GM12878 (cell line): ENCODE measurements at regions not wholly inside any gene's neighbourhood (a gene's known extent, or its start where the extent isn't known, plus 50 kb on each side); places are given as distances from the start of the nearest gene placed in this dataset.

Experiments
- ATAC-seq: fragments of 200-7000 bp; cut with Tn5 transposase; 3 replicates; pipeline ENCODE4 v1.9.1; 2020; ENCODE audit warnings: mild to moderate bottlenecking, moderate library complexity
- BruUV-seq: library from RNA; stranded (reverse); fragments of 400-500 nt; replicated peaks from 2 replicates; lab custom pipeline; 2021; lab: Mats Ljungman, UMichigan
- CTCF ChIA-PET: fragments of 300-600 bp; sonication (Branson Sonifier 250); formaldehyde crosslinking; extraction: SDS; loops from one replicate; lab custom pipeline; 2021; ENCODE audit warnings: inconsistent platforms; lab: Yijun Ruan, JAX
- POLR2A ChIA-PET: fragments of 350-600 bp; formaldehyde crosslinking; extraction: SDS; loops from one replicate; lab custom pipeline; 2021; ENCODE audit warnings: inconsistent platforms; lab: Charles Lee
- RAD21 ChIA-PET: fragments of 300-600 bp; sonication (Branson Sonifier 250); formaldehyde crosslinking; loops from one replicate; lab custom pipeline; 2023; ENCODE audit warnings: antibody characterized with exemption; ENCODE audit not compliant: unreplicated experiment; lab: Charles Lee
- SMC1A ChIA-PET: fragments of 300-600 bp; sonication (Branson Sonifier 250); formaldehyde crosslinking; loops from one replicate; lab custom pipeline; 2023; ENCODE audit not compliant: unreplicated experiment, uncharacterized antibody; lab: Charles Lee
- DNase-seq: peaks from one replicate; pipeline ENCODE4 v3.0.0-alpha.2; 2011; ENCODE audit warnings: low read depth, low spot score
- FAIRE-seq: peaks from 3 replicates; lab custom pipeline; 2011; peaks lifted over from hg19 to GRCh38; lab: Jason Lieb, UNC
- H2AFZ ChIP-seq: 2 replicates; pipeline ENCODE4 v1.6.0; 2011; ENCODE audit warnings: low read depth, low read length, control low read depth; ENCODE audit not compliant: control insufficient read depth
- H3K27ac ChIP-seq: 2 replicates; pipeline ENCODE4 v1.5.1; 2011; ENCODE audit warnings: control low read depth; ENCODE audit not compliant: control insufficient read depth, insufficient read depth
- H3K27me3 ChIP-seq, 2 experiments: replicated peaks in 1 of 2; 2 replicates each; pipeline versions ENCODE4 v1.6.0 to v1.6.1; 2011; ENCODE audit warnings: low read length in 1 of 2; ENCODE audit not compliant: control insufficient read depth in 2 of 2, insufficient read depth in 2 of 2
- H3K36me3 ChIP-seq, 2 experiments: 2 replicates each; pipeline ENCODE4 v1.5.1; 2011; ENCODE audit warnings: low read length in 1 of 2; ENCODE audit not compliant: control insufficient read depth in 2 of 2, insufficient read depth in 2 of 2
- H3K4me1 ChIP-seq: 2 replicates; pipeline ENCODE4 v1.6.1; 2011; ENCODE audit warnings: mild to moderate bottlenecking, low read length, moderate library complexity, mixed read lengths; ENCODE audit not compliant: control insufficient read depth, insufficient read depth
- H3K4me2 ChIP-seq: 2 replicates; pipeline ENCODE4 v1.6.0; 2011; ENCODE audit warnings: control low read depth; ENCODE audit not compliant: control insufficient read depth, insufficient read depth
- H3K4me3 ChIP-seq: fragments of 200-600 bp; sonication (generic); 2 replicates; pipeline ENCODE4 v1.5.1; 2016
- H3K79me2 ChIP-seq: 2 replicates; pipeline ENCODE4 v1.6.0; 2011; ENCODE audit warnings: low read length; ENCODE audit not compliant: control insufficient read depth, insufficient read depth
- H3K9ac ChIP-seq: 2 replicates; pipeline ENCODE4 v1.8.0; 2011; ENCODE audit warnings: low read length, control low read depth, mixed read lengths; ENCODE audit not compliant: control insufficient read depth, insufficient read depth
- H3K9me3 ChIP-seq: replicated peaks from 3 replicates; pipeline ENCODE4 v1.5.1; 2011; ENCODE audit warnings: mild to moderate bottlenecking, low read length; ENCODE audit not compliant: control insufficient read depth, insufficient read depth
- H4K20me1 ChIP-seq: 2 replicates; pipeline ENCODE4 v1.6.0; 2011; ENCODE audit not compliant: control insufficient read depth, insufficient read depth
- BMI1 ChIP-seq: fragments of 450-650 bp; IDR thresholded peaks from 2 replicates; pipeline ENCODE4 v1.6.1; 2016; ENCODE audit warnings: mild to moderate bottlenecking, moderate library complexity, borderline replicate concordance
- HCFC1 ChIP-seq: fragments of 150-350 bp; IDR thresholded peaks from 2 replicates; pipeline ENCODE4 v1.6.1; 2014; ENCODE audit warnings: low read length
- HDGF ChIP-seq: fragments of 450-650 bp; IDR thresholded peaks from 2 replicates; pipeline ENCODE4 v1.6.1; 2016; ENCODE audit warnings: antibody characterized with exemption
- JUNB ChIP-seq: IDR thresholded peaks from 2 replicates; pipeline ENCODE4 v1.6.1; 2016; ENCODE audit warnings: antibody characterized with exemption, mild to moderate bottlenecking
- SMAD5 ChIP-seq: IDR thresholded peaks from 2 replicates; pipeline ENCODE4 v1.6.1; 2016; ENCODE audit warnings: antibody characterized with exemption, low read depth
- SP1 ChIP-seq: IDR thresholded peaks from one replicate; pipeline ENCODE4 v1.6.1; 2011; ENCODE audit warnings: low read depth, low read length
- TCF7 ChIP-seq: IDR thresholded peaks from 2 replicates; pipeline ENCODE4 v1.6.1; 2014; ENCODE audit warnings: antibody characterized with exemption, borderline replicate concordance
- ZNF24 ChIP-seq: fragments of 450-650 bp; IDR thresholded peaks from 2 replicates; pipeline ENCODE4 v1.6.1; 2017; ENCODE audit warnings: antibody characterized with exemption, mild to moderate bottlenecking
- WGBS: methylation state at CpG from one replicate; pipeline ENCODE4 v1.1.6; 2016; ENCODE audit warnings: low lambda C conversion rate; ENCODE audit not compliant: insufficient replicate concordance, insufficient coverage; ENCODE audit errors: missing lambda C conversion rate; 5-methylcytosine and 5-hydroxymethylcytosine counted together
- in situ Hi-C: fragments of 300-500 bp; cut with MboI; formaldehyde crosslinking; loops from 9 replicates; pipeline ENCODE4 v1.14.3; 2018; ENCODE audit warnings: mixed read lengths
- intact Hi-C: fragments of 100-400 bp; cut with micrococcal nuclease; formaldehyde crosslinking; loops from one replicate; pipeline ENCODE4 v1.14.2; 2022; ENCODE audit not compliant: unreplicated experiment
- TF ChIP-seq, protein P1 (sequence below): IDR thresholded peaks from 2 replicates; pipeline ENCODE4 v1.6.1; 2012; ENCODE audit warnings: mild to moderate bottlenecking, low read depth, low read length
- TF ChIP-seq, protein P2 (sequence below): fragments of 150-350 bp; IDR thresholded peaks from 2 replicates; pipeline ENCODE4 v1.6.1; 2016; ENCODE audit warnings: low read depth, low read length
- TF ChIP-seq, protein P3 (sequence below): IDR thresholded peaks from 2 replicates; pipeline ENCODE4 v1.6.1; 2011; ENCODE audit warnings: low read depth, low read length, improper control_type of control experiment, borderline replicate concordance
- TF ChIP-seq, protein P4 (sequence below): IDR thresholded peaks from 2 replicates; pipeline ENCODE4 v1.6.1; 2012; ENCODE audit warnings: low read depth, low read length, improper control_type of control experiment

DNA sequence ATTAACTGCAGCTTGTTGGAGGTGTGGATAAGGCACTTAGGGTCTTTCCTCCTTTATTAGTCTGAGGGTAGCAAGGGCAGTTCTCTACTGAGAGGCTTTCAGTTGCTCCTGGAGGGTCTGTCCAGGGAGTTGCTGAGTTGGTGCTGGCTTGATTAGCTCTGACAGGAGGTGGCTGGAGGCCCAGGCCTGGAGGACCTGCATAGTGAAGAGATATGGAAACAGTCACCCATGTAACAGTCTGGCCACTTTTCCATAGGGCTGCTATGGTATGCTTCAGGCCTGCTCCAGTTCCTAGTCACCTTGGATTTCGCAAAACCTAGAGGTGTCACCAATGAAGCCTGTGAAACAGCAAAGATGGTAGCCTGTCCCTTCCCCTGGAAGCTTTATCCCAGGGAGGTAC is 143.3 kb upstream of the SLC38A2 start (continued):
- no peak for TF ChIP-seq SMAD5

DNA sequence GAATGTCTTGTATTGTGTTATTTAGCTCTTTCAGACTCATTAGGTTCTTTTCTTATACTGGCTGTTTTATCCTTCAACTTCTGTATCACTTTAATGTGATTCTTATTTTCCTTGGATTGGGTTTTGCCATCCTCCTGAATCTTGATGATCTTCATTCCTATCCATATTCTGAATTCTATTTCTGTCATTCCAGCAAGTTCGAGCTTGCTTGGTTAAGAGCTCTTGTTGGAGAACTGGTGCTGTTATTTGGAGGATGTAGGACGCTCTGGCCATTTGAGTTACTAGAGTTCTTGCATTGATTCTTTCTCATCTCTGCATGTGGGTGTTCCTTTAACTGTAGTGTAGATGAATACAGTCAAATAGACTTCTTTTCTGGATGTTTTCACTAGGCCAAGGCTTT is 142.3 kb upstream of the SLC38A2 start:
- ChIA-PET POLR2A (no interaction called here), SMC1A (interaction anchor here (0.7 to 4.4 kb wide), 10 partner anchors 9 to 153 kb away, joined by 3 to 41 read pairs (median 6); no protein-coding TSS in a partner anchor), CTCF (interaction anchor here (0.9 kb wide), 1 partner anchor 60 kb away, joined by 3 read pairs; no protein-coding TSS in a partner anchor), RAD21 (interaction anchor here (1.0 to 3.3 kb wide), 3 partner anchors 40 to 390 kb away, joined by 3 to 12 read pairs (median 3); no protein-coding TSS in a partner anchor)
- ATAC-seq (no peak), DNase-seq (no peak), FAIRE-seq (no peak)
- Histone ChIP-seq H3K4me2 (no peak overlapping the region), H3K4me1 (peaks cover 30% of the 10 kb centered on the region), H3K4me3 (no peak overlapping the region), H3K27me3 (no peaks in the 10 kb centered on the region), H3K27ac (no peak overlapping the region), H2AFZ (no peak overlapping the region), H3K9ac (no peak overlapping the region), H3K36me3 (no peaks in the 10 kb centered on the region), H3K9me3 (peaks cover under 1% of the 10 kb centered on the region), H4K20me1 (no peaks in the 10 kb centered on the region), H3K79me2 (peaks cover 2% of the 10 kb centered on the region)
- in situ Hi-C loops = no loop called here
- BruUV-seq = no TSS peak
- 96% methylated on average over 2 of the region's 2 CpGs for WGBS
- intact Hi-C loops = loop anchor here (5.0 kb wide), 1 partner anchor 143 kb away; the partner anchor contains the start of gene SLC38A2
- TF ChIP-seq, protein P1, sequence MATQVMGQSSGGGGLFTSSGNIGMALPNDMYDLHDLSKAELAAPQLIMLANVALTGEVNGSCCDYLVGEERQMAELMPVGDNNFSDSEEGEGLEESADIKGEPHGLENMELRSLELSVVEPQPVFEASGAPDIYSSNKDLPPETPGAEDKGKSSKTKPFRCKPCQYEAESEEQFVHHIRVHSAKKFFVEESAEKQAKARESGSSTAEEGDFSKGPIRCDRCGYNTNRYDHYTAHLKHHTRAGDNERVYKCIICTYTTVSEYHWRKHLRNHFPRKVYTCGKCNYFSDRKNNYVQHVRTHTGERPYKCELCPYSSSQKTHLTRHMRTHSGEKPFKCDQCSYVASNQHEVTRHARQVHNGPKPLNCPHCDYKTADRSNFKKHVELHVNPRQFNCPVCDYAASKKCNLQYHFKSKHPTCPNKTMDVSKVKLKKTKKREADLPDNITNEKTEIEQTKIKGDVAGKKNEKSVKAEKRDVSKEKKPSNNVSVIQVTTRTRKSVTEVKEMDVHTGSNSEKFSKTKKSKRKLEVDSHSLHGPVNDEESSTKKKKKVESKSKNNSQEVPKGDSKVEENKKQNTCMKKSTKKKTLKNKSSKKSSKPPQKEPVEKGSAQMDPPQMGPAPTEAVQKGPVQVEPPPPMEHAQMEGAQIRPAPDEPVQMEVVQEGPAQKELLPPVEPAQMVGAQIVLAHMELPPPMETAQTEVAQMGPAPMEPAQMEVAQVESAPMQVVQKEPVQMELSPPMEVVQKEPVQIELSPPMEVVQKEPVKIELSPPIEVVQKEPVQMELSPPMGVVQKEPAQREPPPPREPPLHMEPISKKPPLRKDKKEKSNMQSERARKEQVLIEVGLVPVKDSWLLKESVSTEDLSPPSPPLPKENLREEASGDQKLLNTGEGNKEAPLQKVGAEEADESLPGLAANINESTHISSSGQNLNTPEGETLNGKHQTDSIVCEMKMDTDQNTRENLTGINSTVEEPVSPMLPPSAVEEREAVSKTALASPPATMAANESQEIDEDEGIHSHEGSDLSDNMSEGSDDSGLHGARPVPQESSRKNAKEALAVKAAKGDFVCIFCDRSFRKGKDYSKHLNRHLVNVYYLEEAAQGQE = no peak
- TF ChIP-seq BMI1 (no peak), TCF7 (no peak), HDGF (no peak), JUNB (no peak), SP1 (no peak), ZNF24 (no peak), HCFC1 (no peak)
- TF ChIP-seq, protein P2, sequence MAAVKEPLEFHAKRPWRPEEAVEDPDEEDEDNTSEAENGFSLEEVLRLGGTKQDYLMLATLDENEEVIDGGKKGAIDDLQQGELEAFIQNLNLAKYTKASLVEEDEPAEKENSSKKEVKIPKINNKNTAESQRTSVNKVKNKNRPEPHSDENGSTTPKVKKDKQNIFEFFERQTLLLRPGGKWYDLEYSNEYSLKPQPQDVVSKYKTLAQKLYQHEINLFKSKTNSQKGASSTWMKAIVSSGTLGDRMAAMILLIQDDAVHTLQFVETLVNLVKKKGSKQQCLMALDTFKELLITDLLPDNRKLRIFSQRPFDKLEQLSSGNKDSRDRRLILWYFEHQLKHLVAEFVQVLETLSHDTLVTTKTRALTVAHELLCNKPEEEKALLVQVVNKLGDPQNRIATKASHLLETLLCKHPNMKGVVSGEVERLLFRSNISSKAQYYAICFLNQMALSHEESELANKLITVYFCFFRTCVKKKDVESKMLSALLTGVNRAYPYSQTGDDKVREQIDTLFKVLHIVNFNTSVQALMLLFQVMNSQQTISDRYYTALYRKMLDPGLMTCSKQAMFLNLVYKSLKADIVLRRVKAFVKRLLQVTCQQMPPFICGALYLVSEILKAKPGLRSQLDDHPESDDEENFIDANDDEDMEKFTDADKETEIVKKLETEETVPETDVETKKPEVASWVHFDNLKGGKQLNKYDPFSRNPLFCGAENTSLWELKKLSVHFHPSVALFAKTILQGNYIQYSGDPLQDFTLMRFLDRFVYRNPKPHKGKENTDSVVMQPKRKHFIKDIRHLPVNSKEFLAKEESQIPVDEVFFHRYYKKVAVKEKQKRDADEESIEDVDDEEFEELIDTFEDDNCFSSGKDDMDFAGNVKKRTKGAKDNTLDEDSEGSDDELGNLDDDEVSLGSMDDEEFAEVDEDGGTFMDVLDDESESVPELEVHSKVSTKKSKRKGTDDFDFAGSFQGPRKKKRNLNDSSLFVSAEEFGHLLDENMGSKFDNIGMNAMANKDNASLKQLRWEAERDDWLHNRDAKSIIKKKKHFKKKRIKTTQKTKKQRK = no peak
- TF ChIP-seq, protein P3, sequence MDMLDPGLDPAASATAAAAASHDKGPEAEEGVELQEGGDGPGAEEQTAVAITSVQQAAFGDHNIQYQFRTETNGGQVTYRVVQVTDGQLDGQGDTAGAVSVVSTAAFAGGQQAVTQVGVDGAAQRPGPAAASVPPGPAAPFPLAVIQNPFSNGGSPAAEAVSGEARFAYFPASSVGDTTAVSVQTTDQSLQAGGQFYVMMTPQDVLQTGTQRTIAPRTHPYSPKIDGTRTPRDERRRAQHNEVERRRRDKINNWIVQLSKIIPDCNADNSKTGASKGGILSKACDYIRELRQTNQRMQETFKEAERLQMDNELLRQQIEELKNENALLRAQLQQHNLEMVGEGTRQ = no peak
- TF ChIP-seq, protein P4, sequence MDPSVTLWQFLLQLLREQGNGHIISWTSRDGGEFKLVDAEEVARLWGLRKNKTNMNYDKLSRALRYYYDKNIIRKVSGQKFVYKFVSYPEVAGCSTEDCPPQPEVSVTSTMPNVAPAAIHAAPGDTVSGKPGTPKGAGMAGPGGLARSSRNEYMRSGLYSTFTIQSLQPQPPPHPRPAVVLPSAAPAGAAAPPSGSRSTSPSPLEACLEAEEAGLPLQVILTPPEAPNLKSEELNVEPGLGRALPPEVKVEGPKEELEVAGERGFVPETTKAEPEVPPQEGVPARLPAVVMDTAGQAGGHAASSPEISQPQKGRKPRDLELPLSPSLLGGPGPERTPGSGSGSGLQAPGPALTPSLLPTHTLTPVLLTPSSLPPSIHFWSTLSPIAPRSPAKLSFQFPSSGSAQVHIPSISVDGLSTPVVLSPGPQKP = no peak
